ENCODE measurements at regions not wholly inside any gene's neighbourhood (a gene's known extent, or its start where the extent isn't known, plus 50 kb on each side); places are given as distances from the start of the nearest gene placed in this dataset.

DNA sequence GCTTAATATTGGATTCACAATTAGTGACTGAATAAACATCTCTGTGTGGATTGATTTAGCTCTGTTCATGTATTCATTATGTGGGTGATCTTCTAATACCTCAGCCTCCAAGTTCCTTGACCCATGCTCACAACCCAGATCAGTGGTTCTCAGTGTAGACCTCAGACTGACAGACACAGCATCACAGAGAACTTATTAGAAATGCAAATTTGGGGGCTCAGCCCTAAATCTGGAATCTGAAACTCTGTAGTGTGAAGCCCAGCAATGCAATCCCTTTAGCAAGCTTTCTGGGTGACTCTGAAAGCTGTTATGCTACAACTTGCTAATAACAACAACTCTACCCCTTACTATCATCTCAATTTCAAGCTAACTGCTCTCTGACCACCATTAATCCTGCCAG, 273.1 kb upstream of the FANCL start:
- H3K4me3 Mint-ChIP-seq (ENCODE audit: low read depth, unreplicated experiment), result no peak overlapping the region
- no TSS peak for BruUV-seq (replicated peaks)
- no peak overlapping the region for H3K27ac Mint-ChIP-seq (ENCODE audit: unreplicated experiment)
- intact Hi-C loops (cut with micrococcal nuclease; ENCODE audit: unreplicated experiment), result no loop called here
- H3K4me1 Mint-ChIP-seq (ENCODE audit: low read depth, unreplicated experiment), result no peaks in the 10 kb centered on the region
- TF ChIP-seq, protein P1, sequence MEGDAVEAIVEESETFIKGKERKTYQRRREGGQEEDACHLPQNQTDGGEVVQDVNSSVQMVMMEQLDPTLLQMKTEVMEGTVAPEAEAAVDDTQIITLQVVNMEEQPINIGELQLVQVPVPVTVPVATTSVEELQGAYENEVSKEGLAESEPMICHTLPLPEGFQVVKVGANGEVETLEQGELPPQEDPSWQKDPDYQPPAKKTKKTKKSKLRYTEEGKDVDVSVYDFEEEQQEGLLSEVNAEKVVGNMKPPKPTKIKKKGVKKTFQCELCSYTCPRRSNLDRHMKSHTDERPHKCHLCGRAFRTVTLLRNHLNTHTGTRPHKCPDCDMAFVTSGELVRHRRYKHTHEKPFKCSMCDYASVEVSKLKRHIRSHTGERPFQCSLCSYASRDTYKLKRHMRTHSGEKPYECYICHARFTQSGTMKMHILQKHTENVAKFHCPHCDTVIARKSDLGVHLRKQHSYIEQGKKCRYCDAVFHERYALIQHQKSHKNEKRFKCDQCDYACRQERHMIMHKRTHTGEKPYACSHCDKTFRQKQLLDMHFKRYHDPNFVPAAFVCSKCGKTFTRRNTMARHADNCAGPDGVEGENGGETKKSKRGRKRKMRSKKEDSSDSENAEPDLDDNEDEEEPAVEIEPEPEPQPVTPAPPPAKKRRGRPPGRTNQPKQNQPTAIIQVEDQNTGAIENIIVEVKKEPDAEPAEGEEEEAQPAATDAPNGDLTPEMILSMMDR (IDR thresholded peaks at IDR 0.05; ENCODE audit: unreplicated experiment), result no peak
- no peaks in the 10 kb centered on the region for H3K36me3 Mint-ChIP-seq (ENCODE audit: insufficient read depth, unreplicated experiment)
- no peaks in the 10 kb centered on the region for H3K27me3 Mint-ChIP-seq (ENCODE audit: unreplicated experiment)
- DNase-seq, result no peak
- CTCF ChIA-PET, result interaction anchor here (0.7 kb wide), 1 partner anchor 11 kb away, joined by 4 read pairs; no protein-coding TSS in a partner anchor
- H3K9me3 Mint-ChIP-seq (ENCODE audit: low read depth, unreplicated experiment), result no peaks in the 10 kb centered on the region

DNA sequence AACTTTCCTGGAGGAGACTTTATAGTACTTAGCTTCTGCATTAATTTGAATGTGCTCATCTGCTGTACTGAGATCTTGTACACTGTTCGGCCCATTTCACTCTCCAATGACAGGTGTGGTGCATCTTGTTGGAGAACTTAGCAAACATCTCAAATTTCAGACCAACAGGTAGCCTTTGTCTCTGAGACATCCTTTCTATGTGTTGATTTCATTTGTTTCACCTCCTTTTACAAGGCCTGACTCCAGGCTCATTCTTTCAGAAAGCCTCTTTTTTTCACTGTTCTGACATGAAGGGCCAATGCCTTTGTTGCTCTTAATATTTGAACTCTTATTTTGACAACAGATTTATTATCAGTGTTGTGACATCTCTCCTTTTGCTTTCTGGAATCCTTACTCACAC, 271.8 kb upstream of the FANCL start:
- H3K4me1 Mint-ChIP-seq (ENCODE audit: low read depth, unreplicated experiment), result no peaks in the 10 kb centered on the region
- intact Hi-C loops (cut with micrococcal nuclease; ENCODE audit: unreplicated experiment), result no loop called here
- no peaks in the 10 kb centered on the region for H3K36me3 Mint-ChIP-seq (ENCODE audit: insufficient read depth, unreplicated experiment)
- H3K4me3 Mint-ChIP-seq (ENCODE audit: low read depth, unreplicated experiment), result no peak overlapping the region
- no TSS peak for BruUV-seq (replicated peaks)
- CTCF ChIA-PET, result no interaction called here
- H3K27ac Mint-ChIP-seq (ENCODE audit: unreplicated experiment), result no peak overlapping the region
- H3K9me3 Mint-ChIP-seq (ENCODE audit: low read depth, unreplicated experiment), result no peaks in the 10 kb centered on the region
- no peak for DNase-seq
- TF ChIP-seq, protein P1 (IDR thresholded peaks at IDR 0.05; ENCODE audit: unreplicated experiment), result no peak
- H3K27me3 Mint-ChIP-seq (ENCODE audit: unreplicated experiment), result no peaks in the 10 kb centered on the region

DNA sequence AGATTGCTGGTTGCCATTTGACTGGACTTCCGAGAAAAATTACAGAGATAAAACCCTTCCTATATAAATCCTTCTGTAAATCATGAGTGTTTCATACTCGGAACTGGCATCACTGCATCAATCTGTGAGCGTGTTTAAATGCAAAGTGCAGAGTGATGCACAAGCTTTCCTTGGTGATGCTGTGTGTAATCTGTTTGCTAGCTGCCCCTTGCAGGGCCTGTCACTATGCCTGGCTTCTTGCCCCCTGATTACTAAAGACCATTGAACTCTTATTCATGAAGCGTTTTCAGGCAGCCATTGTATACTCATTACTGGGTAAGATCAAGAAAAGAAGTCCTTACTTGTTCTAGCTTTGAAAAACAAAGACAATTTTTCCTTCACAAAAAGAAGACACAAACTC, 266.9 kb upstream of the FANCL start:
- H3K4me1 Mint-ChIP-seq (ENCODE audit: low read depth, unreplicated experiment), result peaks cover 21% of the 10 kb centered on the region
- no peaks in the 10 kb centered on the region for H3K27me3 Mint-ChIP-seq (ENCODE audit: unreplicated experiment)
- no peak overlapping the region for H3K4me3 Mint-ChIP-seq (ENCODE audit: low read depth, unreplicated experiment)
- CTCF ChIA-PET, result no interaction called here
- no peak overlapping the region for H3K27ac Mint-ChIP-seq (ENCODE audit: unreplicated experiment)
- no peak for DNase-seq
- intact Hi-C loops (cut with micrococcal nuclease; ENCODE audit: unreplicated experiment), result no loop called here
- TF ChIP-seq, protein P1 (IDR thresholded peaks at IDR 0.05; ENCODE audit: unreplicated experiment), result no peak
- H3K36me3 Mint-ChIP-seq (ENCODE audit: insufficient read depth, unreplicated experiment), result no peaks in the 10 kb centered on the region
- BruUV-seq (replicated peaks), result no TSS peak
- H3K9me3 Mint-ChIP-seq (ENCODE audit: low read depth, unreplicated experiment), result no peaks in the 10 kb centered on the region

DNA sequence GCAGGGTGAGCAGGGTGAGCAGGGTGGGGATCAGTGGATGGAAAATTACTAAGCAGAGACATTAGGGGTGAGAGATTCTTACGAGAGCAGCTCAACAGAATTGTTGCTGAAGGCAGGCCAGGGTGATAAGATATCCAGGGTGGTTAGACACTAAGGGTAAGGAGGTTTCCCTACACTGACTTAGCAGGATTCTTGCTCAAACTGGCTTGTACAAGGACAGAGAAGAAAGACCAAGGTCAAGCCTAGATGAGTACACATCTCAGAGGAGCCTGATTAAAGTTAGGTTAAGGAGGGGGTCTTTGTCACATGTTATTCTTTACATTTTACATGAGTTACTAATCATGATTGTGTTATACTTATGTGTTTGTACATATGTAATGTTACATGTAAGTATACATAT, 262.8 kb upstream of the FANCL start:
- DNase-seq, result no peak
- TF ChIP-seq, protein P1 (IDR thresholded peaks at IDR 0.05; ENCODE audit: unreplicated experiment), result no peak
- no TSS peak for BruUV-seq (replicated peaks)

More for the DNA sequence above, 262.8 kb upstream of the FANCL start:
- Mint-ChIP-seq H3K36me3 (ENCODE audit: insufficient read depth, unreplicated experiment) (peaks cover 4% of the 10 kb centered on the region), H3K4me3 (ENCODE audit: low read depth, unreplicated experiment) (no peak overlapping the region), H3K27me3 (ENCODE audit: unreplicated experiment) (no peaks in the 10 kb centered on the region), H3K4me1 (ENCODE audit: low read depth, unreplicated experiment) (peaks cover 36% of the 10 kb centered on the region), H3K27ac (ENCODE audit: unreplicated experiment) (no peak overlapping the region), H3K9me3 (ENCODE audit: low read depth, unreplicated experiment) (no peaks in the 10 kb centered on the region)
- intact Hi-C loops (cut with micrococcal nuclease; ENCODE audit: unreplicated experiment), result loop anchor here (2.0 to 5.0 kb wide), 2 partner anchors 48 to 55 kb away; no protein-coding TSS in a partner anchor
- CTCF ChIA-PET, result no interaction called here

Data from Calu3 (cell line).